LNCAP (cell line): ENCODE measurements at regions not wholly inside any gene's neighbourhood (a gene's known extent, or its start where the extent isn't known, plus 50 kb on each side); places are given as distances from the start of the nearest gene placed in this dataset.
A peak's percentile ranks its signal among the peaks of the same experiment; 100 is the strongest.

Experiments
- TF ChIP-seq, protein P1 (sequence below): fragments of 450-650 bp; IDR thresholded peaks from 2 replicates; pipeline ENCODE4 v1.5.1; 2017; ENCODE audit warnings: mild to moderate bottlenecking

DNA sequence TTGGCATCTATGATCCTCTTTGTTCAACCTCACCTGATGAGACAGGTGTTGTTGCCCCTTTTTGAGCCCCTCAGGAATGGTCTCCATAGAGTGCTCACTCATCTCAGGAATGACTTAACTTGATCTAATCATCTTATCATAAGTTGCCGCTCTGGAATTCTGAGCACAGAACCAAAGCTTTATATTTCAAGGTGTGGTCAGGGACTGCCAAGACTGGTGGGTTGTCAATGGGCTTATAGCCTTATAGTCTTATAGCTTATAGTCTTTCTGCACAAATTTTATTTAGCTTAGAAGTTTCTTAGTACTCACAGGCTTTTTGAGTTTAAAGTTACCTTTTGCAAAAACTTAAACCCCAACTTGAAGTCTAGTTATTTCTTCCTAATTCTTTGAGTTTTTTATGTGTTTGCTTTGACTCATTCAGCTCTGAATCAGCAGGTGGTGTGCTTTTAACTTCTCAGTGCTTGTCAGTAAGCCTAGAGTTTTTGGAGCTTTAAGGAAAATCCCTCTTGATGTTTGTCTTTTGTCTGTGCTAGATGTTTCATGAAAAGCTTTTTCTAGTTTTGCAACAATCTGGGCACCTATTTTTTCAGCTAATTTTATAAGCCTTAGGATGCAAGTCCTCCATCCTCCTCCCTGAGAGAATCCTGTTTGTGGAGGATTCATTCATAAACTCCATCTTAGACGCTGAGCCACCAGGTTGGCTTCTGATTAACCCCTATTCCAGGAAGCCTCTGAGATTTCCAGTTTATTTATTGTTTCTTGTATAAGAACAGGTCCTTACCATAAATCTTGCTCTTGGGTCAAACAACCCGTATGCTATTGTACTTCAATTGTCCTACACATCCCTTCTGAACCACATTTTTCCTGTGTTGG, 72.3 kb upstream of the SSTR4 start:
- TF ChIP-seq, protein P1, sequence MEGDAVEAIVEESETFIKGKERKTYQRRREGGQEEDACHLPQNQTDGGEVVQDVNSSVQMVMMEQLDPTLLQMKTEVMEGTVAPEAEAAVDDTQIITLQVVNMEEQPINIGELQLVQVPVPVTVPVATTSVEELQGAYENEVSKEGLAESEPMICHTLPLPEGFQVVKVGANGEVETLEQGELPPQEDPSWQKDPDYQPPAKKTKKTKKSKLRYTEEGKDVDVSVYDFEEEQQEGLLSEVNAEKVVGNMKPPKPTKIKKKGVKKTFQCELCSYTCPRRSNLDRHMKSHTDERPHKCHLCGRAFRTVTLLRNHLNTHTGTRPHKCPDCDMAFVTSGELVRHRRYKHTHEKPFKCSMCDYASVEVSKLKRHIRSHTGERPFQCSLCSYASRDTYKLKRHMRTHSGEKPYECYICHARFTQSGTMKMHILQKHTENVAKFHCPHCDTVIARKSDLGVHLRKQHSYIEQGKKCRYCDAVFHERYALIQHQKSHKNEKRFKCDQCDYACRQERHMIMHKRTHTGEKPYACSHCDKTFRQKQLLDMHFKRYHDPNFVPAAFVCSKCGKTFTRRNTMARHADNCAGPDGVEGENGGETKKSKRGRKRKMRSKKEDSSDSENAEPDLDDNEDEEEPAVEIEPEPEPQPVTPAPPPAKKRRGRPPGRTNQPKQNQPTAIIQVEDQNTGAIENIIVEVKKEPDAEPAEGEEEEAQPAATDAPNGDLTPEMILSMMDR = peak; percentile 20; the same call in 1 of the 2 replicates

DNA sequence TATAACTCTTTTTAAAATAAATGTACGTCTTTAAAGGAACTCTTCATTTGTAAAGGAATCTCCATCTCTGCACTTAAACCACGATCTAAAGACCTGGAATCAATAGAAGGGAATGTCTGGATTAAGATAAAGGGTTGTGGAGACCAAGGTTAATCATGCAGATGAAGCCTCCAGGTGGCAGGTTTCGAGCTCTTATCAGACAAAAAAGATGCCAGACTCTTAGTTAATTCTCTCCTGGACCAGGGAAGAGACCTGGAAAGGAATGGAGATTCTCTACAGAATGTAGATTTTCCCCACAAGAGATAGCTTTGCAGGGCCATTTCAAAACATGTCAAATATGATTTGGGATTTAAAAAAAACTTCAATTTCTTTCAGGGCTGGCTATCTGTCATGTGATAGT, 71.5 kb upstream of the SSTR4 start:
- TF ChIP-seq, protein P1 = no peak

- TF ChIP-seq, protein P1 = no peak
These were observed 68.2 kb upstream of the SSTR4 start for GRCh38 chr20:22966787-22967464.

- TF ChIP-seq, protein P1 = peak; percentile 56
These were observed 60.8 kb upstream of the SSTR4 start for GRCh38 chr20:22974354-22974753.

DNA sequence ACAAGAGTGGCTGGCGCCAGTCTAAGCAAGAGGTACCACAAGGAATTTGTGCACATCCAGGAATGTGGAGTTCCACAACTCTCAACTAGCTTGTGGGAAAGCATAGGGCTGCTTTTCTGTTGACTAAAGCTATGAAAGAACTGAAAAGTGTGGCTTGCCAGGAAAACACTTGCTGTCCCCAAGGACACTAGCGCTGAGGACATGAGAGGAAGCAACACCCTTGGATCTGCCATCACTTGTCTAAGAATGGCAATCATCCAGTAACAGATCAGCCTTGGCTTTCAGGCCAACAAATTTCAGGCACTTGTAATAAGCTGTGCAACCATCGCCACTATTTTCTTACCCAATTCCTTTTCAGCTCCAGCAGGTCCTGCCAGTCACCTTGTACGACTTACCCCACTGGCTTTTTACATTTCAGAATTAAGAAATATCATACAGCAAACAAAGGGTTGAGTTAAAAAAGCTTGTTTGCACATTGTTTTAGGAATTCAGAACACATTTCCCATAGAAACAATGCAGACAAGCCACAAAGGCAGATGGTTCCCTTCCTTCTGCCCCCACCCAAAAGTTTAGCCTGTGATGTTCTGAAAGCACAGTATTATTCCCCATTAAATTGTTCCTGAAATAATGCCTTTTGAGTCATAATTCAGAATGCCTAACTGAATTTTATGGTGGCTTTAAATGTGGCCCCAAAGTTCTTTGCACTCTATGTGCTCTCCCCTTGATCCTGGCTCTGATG, 57.9 kb upstream of the SSTR4 start:
- TF ChIP-seq, protein P1 = no peak

DNA sequence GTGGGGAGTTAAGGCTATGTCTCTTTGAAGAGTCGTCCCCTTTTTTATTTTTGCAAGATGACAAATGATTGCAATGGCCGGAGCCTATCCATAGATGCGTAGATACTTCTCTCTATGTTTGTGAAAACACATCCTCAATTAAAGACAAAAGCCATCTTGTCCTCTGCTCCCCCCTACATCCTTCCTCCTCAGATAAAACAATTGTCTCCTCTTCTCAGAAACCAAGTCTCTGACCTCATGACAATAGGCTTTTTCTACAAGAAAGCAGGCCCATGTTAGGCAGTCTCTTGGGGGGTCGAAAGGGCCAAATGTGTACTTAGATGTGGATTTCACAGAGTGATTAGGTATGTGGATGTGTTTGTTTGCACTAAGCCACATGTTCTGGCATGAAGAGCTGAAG, 51.1 kb upstream of the SSTR4 start:
- TF ChIP-seq, protein P1 = no peak

DNA sequence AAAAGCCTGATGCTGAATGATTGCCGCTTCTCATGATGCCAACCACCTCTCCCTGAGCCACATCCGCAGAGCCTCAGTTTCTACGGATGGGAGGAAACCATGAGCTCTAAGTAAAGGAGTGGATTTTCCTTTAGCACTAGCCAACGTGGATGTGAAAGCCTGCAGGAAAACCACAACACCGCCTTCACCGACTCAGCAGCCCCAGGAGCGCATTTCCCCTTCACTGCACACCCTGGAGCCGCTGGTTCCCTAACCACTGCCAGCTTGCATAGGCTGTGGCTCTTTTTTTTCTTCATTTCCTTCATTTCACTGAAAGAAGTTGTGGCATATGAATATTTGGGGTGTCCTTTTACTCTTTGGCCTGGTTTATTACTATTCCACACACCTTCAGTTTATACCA, 50.5 kb upstream of the SSTR4 start:
- TF ChIP-seq, protein P1 = no peak
